ENCODE measurements at regions not wholly inside any gene's neighbourhood (a gene's known extent, or its start where the extent isn't known, plus 50 kb on each side); places are given as distances from the start of the nearest gene placed in this dataset.

DNA sequence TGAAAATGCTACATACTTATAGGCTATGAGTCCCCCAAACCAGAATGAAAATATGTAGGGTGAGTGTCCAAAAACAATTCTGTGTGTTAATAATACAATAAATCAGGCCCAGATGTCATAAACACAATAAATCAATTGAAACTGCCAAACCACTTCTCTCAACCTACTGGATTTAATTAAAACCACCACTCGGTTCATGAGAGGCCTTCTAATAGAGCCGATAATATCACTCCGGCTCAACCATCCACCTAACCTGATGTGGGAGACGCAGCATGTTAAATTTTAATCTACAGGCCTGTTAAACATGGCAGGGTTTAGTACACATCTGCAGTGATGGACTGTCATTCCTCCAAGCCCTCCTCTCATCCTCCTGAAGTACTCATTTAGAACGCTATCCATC is 734.5 kb upstream of the ZNF608 start (continued):
- TF ChIP-seq IRF5 (IDR thresholded peaks at IDR 0.05; ENCODE audit: borderline replicate concordance) = no peak

DNA sequence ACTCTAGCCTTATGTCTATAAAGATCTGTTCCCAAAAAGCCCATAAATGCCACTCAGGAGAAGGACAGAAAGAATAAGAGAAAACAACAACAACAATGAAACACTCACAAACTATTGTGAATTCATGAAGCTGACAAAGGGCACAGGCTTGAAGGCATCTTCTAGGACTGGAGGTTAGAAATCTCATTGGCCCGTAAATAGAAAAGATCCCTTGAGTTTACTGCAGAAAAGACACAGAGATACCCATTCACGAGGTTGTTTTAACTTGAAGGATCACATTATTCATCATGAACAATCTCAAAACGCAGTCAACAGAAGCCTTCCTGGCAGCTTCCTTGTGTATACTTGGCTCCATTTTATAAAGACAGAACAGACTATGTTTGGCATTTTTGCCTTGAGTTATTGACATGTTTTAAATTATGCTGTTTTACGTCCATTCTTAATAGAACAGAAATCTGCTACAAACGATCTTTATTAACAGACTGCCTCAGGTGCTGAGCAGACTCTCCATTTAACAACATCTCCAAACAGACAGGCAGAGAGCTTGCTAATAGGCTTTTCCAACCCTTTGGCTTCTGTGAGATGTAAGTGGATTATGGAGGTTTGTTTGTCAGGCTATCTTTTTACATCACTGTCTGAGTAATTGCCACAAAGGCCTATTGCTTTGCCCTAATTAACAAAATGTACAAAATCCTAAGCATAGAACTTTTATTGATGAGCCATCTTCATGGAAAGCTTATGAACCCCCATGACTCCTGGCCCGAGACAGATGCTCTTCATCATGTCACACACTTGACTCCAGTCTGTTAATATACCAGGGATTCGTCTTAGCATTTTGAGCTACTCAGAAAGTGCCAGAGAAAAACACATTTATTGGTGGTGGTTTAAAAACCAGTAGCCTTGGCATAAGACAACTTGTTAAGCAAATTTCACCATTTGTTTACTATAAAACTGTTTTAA is 735.3 kb upstream of the ZNF608 start:
- no peak overlapping the region for H3K9ac ChIP-seq (ENCODE audit: control insufficient read depth, insufficient read depth, low read length)
- no peaks in the 10 kb centered on the region for H3K4me1 ChIP-seq (ENCODE audit: control insufficient read depth, insufficient read depth, low read length)
- intact Hi-C loops (cut with micrococcal nuclease; ENCODE audit: unreplicated experiment) (no loop called here), in situ Hi-C loops (cut with MboI) (no loop called here)
- H3K36me3 ChIP-seq (ENCODE audit: control insufficient read depth in 2 of 2, insufficient read depth in 2 of 2, low read length in 1 of 2) = no peaks in the 10 kb centered on the region
- no peak overlapping the region for H3K4me3 ChIP-seq
- H3K27me3 ChIP-seq (replicated peaks in 1 of 2; ENCODE audit: control insufficient read depth in 2 of 2, insufficient read depth in 2 of 2, low read length in 1 of 2) = no peaks in the 10 kb centered on the region
- H4K20me1 ChIP-seq (ENCODE audit: control insufficient read depth, insufficient read depth) = no peaks in the 10 kb centered on the region
- BruUV-seq (replicated peaks) = no TSS peak
- no peak for DNase-seq (ENCODE audit: low read depth, low spot score)
- ATAC-seq = no peak
- H3K27ac ChIP-seq (ENCODE audit: control insufficient read depth, insufficient read depth) = no peak overlapping the region
- ChIA-PET SMC1A (ENCODE audit: uncharacterized antibody, unreplicated experiment) (no interaction called here), RAD21 (ENCODE audit: unreplicated experiment) (no interaction called here), POLR2A (no interaction called here), CTCF (interaction anchor here (0.6 kb wide), 1 partner anchor 807 kb away, joined by 3 read pairs; no protein-coding TSS in a partner anchor)
- no peak overlapping the region for H2AFZ ChIP-seq (ENCODE audit: control insufficient read depth, low read depth, low read length)
- no peaks in the 10 kb centered on the region for H3K79me2 ChIP-seq (ENCODE audit: control insufficient read depth, insufficient read depth, low read length)
- no peak overlapping the region for H3K4me2 ChIP-seq (ENCODE audit: control insufficient read depth, insufficient read depth)
- WGBS (ENCODE audit: insufficient coverage, insufficient replicate concordance, low lambda C conversion rate, missing lambda C conversion rate) = 6% methylated on average over 7 of the region's 7 CpGs
- H3K9me3 ChIP-seq (replicated peaks; ENCODE audit: control insufficient read depth, insufficient read depth, low read length) = no peaks in the 10 kb centered on the region
- no peak for FAIRE-seq
- TF ChIP-seq POLR2AphosphoS2 (IDR thresholded peaks at IDR 0.05; ENCODE audit: low read depth, low read length) (no peak), STAT1 (conservative IDR thresholded peaks at IDR 0.05) (no peak), MEF2A (IDR thresholded peaks at IDR 0.05; ENCODE audit: insufficient read depth, low read depth, low read length) (no peak), PKNOX1 (IDR thresholded peaks at IDR 0.05) (no peak), TCF7 (IDR thresholded peaks at IDR 0.05; ENCODE audit: borderline replicate concordance) (no peak), BHLHE40 (IDR thresholded peaks at IDR 0.05; ENCODE audit: borderline replicate concordance in 1 of 2, low read depth in 2 of 2, low read length in 1 of 2) (no peak), CHD2 (IDR thresholded peaks at IDR 0.05; ENCODE audit: borderline replicate concordance, low read depth, low read length) (no peak), EP300 (IDR thresholded peaks at IDR 0.05; ENCODE audit: borderline replicate concordance in 1 of 2, control insufficient read depth in 1 of 2, low read depth in 2 of 2, low read length in 2 of 2) (no peak), BACH1 (IDR thresholded peaks at IDR 0.05; ENCODE audit: borderline replicate concordance) (no peak), ZBTB40 (IDR thresholded peaks at IDR 0.05; ENCODE audit: borderline replicate concordance) (no peak), FOS (IDR thresholded peaks at IDR 0.05; ENCODE audit: borderline replicate concordance, extremely low read depth, insufficient read length) (no peak), MAX (IDR thresholded peaks at IDR 0.05; ENCODE audit: low read depth, low read length) (no peak), JUNB (IDR thresholded peaks at IDR 0.05) (no peak), SREBF1 (IDR thresholded peaks at IDR 0.05; ENCODE audit: low read length) (no peak)

All from GM12878 (cell line).